ENCODE measurements at regions not wholly inside any gene's neighbourhood (a gene's known extent, or its start where the extent isn't known, plus 50 kb on each side); places are given as distances from the start of the nearest gene placed in this dataset. TPM values are rescaled to one million over a fixed set of nuclear protein-coding genes. Genes with fewer than 3 reads are reported as not detected.

DNA sequence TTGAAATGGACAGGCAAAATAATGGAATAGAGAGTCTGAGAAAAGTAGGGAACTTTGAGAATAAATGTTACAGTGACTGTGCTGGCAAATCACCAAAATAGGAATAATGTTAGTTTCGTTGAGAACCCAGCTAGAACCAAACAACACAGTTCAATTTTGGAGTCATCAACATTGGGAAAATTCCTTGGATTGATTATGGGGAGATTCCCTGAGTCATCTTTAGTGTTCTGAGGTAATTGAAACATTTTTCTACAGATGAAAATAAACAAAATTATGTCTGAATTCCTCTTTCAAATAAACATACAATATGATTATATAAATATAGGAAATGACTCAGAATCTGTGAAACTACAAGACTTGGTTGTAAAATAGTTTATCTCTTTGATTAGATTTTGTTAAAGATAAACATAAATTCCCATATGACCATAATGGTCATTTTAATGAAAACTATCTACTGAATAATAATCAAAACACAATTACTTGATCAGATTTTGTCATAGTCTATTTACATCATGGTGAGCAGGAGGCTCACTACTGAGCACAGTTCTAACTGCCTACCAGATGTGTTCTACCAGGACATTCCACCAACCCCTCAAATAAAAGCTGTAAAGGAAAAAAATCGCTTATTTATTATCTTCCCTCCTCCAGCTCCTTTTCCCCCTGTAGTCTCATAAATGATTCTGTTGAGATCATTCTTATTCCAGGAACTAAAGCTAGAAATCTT lies 51.4 kb upstream of the GABRA2 start:
- no peak for DNase-seq (ENCODE audit: low read depth)

Small RNAs in the stretch of these regions (small RNA-seq; reads per million reads assigned to genes)
- gene RNU6-412P, result not detected
